ENCODE measurements at regions not wholly inside any gene's neighbourhood (a gene's known extent, or its start where the extent isn't known, plus 50 kb on each side); places are given as distances from the start of the nearest gene placed in this dataset.

DNA sequence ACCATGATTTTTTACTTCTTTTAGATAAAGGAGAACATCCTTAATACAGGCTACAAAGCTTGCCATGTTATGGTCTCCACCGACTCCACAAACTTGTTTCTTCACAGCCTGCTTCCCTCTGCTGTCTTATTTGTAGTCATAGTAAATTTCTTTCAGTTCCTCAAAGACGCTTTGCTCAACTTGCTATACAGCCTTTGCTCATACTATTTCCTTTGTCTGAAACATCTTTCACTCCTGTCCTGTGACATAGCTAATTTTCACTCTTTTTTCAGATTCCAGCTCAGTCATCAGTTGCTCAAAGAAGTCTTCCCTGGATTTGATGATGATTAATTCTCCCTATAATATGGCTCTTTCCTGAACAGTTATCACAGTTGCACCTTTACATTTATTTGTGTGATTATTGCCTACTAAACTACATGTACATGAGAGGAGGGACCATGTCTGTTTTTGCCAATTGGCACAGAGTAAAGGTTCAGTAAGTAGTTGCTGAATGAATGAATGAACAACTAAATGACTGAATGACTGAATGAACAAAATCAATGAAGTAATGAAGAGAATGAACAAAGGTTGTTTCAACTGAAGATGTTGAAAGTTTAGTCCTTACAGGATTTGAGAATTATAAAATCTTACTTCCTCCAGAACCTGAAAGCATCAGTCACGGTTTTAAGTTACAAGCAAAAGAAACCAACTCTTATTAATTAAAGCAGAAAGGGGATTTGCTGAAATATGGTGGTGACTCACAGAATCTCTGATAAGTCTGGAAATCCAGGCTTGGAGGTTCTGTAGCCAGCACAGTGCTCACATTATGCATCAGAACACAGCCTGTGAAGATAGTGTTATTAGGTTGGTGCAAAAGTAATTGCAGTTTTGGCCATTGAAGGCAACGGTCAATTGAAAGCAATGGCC, 186.4 kb upstream of the FAM98A start (continued):
- TF ChIP-seq DPF2 (IDR thresholded peaks at IDR 0.05): peak; percentile 43; the same call in 1 of the 2 replicates
- TF ChIP-seq HDGF (IDR thresholded peaks at IDR 0.05): no peak
- no peak for TF ChIP-seq RCOR1 (conservative IDR thresholded peaks at IDR 0.05; ENCODE audit: low read depth, low read length)
- TF ChIP-seq E4F1 (IDR thresholded peaks at IDR 0.05; ENCODE audit: borderline replicate concordance, partially characterized antibody): no peak
- TF ChIP-seq, protein P1, sequence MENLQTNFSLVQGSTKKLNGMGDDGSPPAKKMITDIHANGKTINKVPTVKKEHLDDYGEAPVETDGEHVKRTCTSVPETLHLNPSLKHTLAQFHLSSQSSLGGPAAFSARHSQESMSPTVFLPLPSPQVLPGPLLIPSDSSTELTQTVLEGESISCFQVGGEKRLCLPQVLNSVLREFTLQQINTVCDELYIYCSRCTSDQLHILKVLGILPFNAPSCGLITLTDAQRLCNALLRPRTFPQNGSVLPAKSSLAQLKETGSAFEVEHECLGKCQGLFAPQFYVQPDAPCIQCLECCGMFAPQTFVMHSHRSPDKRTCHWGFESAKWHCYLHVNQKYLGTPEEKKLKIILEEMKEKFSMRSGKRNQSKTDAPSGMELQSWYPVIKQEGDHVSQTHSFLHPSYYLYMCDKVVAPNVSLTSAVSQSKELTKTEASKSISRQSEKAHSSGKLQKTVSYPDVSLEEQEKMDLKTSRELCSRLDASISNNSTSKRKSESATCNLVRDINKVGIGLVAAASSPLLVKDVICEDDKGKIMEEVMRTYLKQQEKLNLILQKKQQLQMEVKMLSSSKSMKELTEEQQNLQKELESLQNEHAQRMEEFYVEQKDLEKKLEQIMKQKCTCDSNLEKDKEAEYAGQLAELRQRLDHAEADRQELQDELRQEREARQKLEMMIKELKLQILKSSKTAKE (IDR thresholded peaks at IDR 0.05; ENCODE audit: low read depth, poor library complexity, severe bottlenecking): peak; percentile 28
- TF ChIP-seq EP300 (IDR thresholded peaks at IDR 0.05; ENCODE audit: borderline replicate concordance in 1 of 2, control insufficient read depth in 1 of 2, low read depth in 2 of 2, low read length in 2 of 2): 0 out of 4 replicates have a peak, but pooled peaks of 1 of the 2 experiments have one; percentile 23
- TF ChIP-seq ZNF384 (IDR thresholded peaks at IDR 0.05; ENCODE audit: borderline replicate concordance, low read depth, low read length): no peak
- no peak for TF ChIP-seq KDM1A (IDR thresholded peaks at IDR 0.05; ENCODE audit: borderline replicate concordance)
- no peak for TF ChIP-seq ETV6 (conservative IDR thresholded peaks at IDR 0.05 in 1 of 2, IDR thresholded peaks at IDR 0.05 in 1 of 2; ENCODE audit: borderline replicate concordance in 1 of 2, low read depth in 1 of 2)
- peak; percentile 43; the same call in 1 of the 2 replicates for TF ChIP-seq ATF7 (IDR thresholded peaks at IDR 0.05; ENCODE audit: low read depth)
- no peak for TF ChIP-seq POLR2AphosphoS2 (IDR thresholded peaks at IDR 0.05; ENCODE audit: low read depth, low read length)
- peak; percentile 44; the same call in 1 of the 2 replicates for TF ChIP-seq RELB (IDR thresholded peaks at IDR 0.05; ENCODE audit: low read depth)
- no peak for TF ChIP-seq E2F8 (IDR thresholded peaks at IDR 0.05; ENCODE audit: low read depth, partially characterized antibody)
- TF ChIP-seq RB1 (IDR thresholded peaks at IDR 0.05; ENCODE audit: borderline replicate concordance): no peak
- TF ChIP-seq ATF2 (IDR thresholded peaks at IDR 0.05; ENCODE audit: low read length): peak; percentile 15; the same call in 1 of the 2 replicates
- no peak for TF ChIP-seq HDAC6 (IDR thresholded peaks at IDR 0.05; ENCODE audit: unreplicated experiment)
- TF ChIP-seq NFIC (IDR thresholded peaks at IDR 0.05; ENCODE audit: low read depth, low read length): peak; percentile 47; the same call in 1 of the 2 replicates

Measured in GM12878 (cell line).